GM23338 (cell line): ENCODE measurements at regions not wholly inside any gene's neighbourhood (a gene's known extent, or its start where the extent isn't known, plus 50 kb on each side); places are given as distances from the start of the nearest gene placed in this dataset.

ENCODE experiments used
- CTCF ChIP-seq, 2 experiments: fragments of 200-600 bp in 1 of 2; sonication (generic) in 1 of 2; conservative IDR thresholded peaks; 2 replicates each; pipeline versions ENCODE4 v1.5.1 to v1.6.1; 2016 to 2017; ENCODE audit warnings: antibody characterized with exemption in 2 of 2, low read depth in 2 of 2, mild to moderate bottlenecking in 2 of 2, moderate library complexity in 1 of 2
- EZH2 ChIP-seq: fragments of 200-600 bp; sonication (generic); IDR thresholded peaks from one replicate; pipeline ENCODE4 v1.8.0; 2017; ENCODE audit warnings: antibody characterized with exemption, mild to moderate bottlenecking, low read depth; ENCODE audit not compliant: unreplicated experiment
- EZH2phosphoT487 ChIP-seq: fragments of 200-600 bp; sonication (generic); IDR thresholded peaks from one replicate; pipeline ENCODE4 v1.8.1; 2018; ENCODE audit warnings: antibody characterized with exemption; ENCODE audit not compliant: unreplicated experiment
- POLR2AphosphoS5 ChIP-seq: IDR thresholded peaks from 2 replicates; pipeline ENCODE4 v1.6.1; 2016; ENCODE audit warnings: antibody characterized with exemption, low read depth
- ZNF462 ChIP-seq: fragments of 250-450 bp; sonication (Bioruptor Pico); IDR thresholded peaks from 2 replicates; pipeline ENCODE4 v1.5.0; 2020; ENCODE audit warnings: mild to moderate bottlenecking, moderate library complexity

- no peak for TF ChIP-seq CTCF (conservative IDR thresholded peaks at IDR 0.05; ENCODE audit: low read depth in 2 of 2)
- no peak for TF ChIP-seq ZNF462 (CRISPR knock-in tag)
- no peak for TF ChIP-seq EZH2
- no peak for TF ChIP-seq EZH2phosphoT487
- no peak for TF ChIP-seq POLR2AphosphoS5
Observed at GRCh38 chr15:25228261-25228660, 210.6 kb downstream of the UBE3A start.
